Spleen (tissue), 11 donors: ENCODE measurements at regions not wholly inside any gene's neighbourhood (a gene's known extent, or its start where the extent isn't known, plus 50 kb on each side); places are given as distances from the start of the nearest gene placed in this dataset.
"Not testable (repeated sequence)": the region's sequence is repeated elsewhere in the genome, so short reads cannot be mapped to it uniquely, and the experiment has no call there.

Experiments used
- DNase-seq: peaks from one replicate; pipeline ENCODE4 v3.0.0-alpha.2; 2020
- H3K27ac ChIP-seq, 8 donors: fragments of 200-600 bp; sonication (generic) in 7 of 8; 1 replicate in 4 of 8; 2 replicates in 4 of 8; pipeline versions ENCODE4 v1.5.0 to v1.8.0; 2016 to 2021; ENCODE audit warnings: inconsistent platforms in 4 of 8, mild to moderate bottlenecking in 4 of 8, moderate library complexity in 1 of 8
- H3K27me3 ChIP-seq, 7 donors: fragments of 200-600 bp; sonication (generic) in 6 of 7; replicated peaks in 1 of 7; 1 replicate in 4 of 7; 2 replicates in 3 of 7; pipeline versions ENCODE4 v1.5.0 to v1.8.0; 2016 to 2021; ENCODE audit warnings: inconsistent platforms in 3 of 7, mild to moderate bottlenecking in 1 of 7
- H3K36me3 ChIP-seq, 6 donors: fragments of 200-600 bp; sonication (generic) in 5 of 6; 1 replicate in 4 of 6; 2 replicates in 2 of 6; pipeline versions ENCODE4 v1.5.0 to v1.8.0; 2016 to 2021; ENCODE audit warnings: inconsistent platforms in 2 of 6
- H3K4me1 ChIP-seq, 6 donors: fragments of 200-600 bp; sonication (generic) in 5 of 6; 1 replicate in 3 of 6; 2 replicates in 3 of 6; pipeline versions ENCODE4 v1.5.0 to v1.8.0; 2016 to 2021; ENCODE audit warnings: inconsistent platforms in 3 of 6
- H3K4me3 ChIP-seq, 8 donors: fragments of 200-600 bp; sonication (generic) in 7 of 8; 1 replicate in 4 of 8; 2 replicates in 4 of 8; pipeline versions ENCODE4 v1.5.0 to v1.8.0; 2016 to 2021; ENCODE audit warnings: inconsistent platforms in 4 of 8, mild to moderate bottlenecking in 4 of 8, moderate library complexity in 2 of 8
- H3K9me3 ChIP-seq, 8 donors: fragments of 200-600 bp; sonication (generic) in 7 of 8; 1 replicate in 4 of 8; 2 replicates in 4 of 8; pipeline versions ENCODE4 v1.5.0 to v1.8.0; 2016 to 2021; ENCODE audit warnings: inconsistent platforms in 4 of 8
- POLR2A ChIP-seq, 3 donors: fragments of 450-650 bp; IDR thresholded peaks; one replicate each; pipeline ENCODE4 v1.5.1; 2017; ENCODE audit warnings: antibody characterized with exemption in 3 of 3, mild to moderate bottlenecking in 1 of 3
- POLR2AphosphoS5 ChIP-seq, 3 donors: sonication (generic); formaldehyde crosslinking; IDR thresholded peaks; one replicate each; pipeline ENCODE4 v1.5.1; 2017; ENCODE audit warnings: antibody characterized with exemption in 3 of 3
- WGBS, 5 donors: extraction: QIAGEN DNeasy Blood & Tissue Kit in 3 of 5; methylation state at CpG; one replicate each; pipeline versions ENCODE4 v1.1.5 to v1.1.7; 2013 to 2018; 5-methylcytosine and 5-hydroxymethylcytosine counted together
- intact Hi-C: fragments of 100-400 bp; cut with DNase I; formaldehyde crosslinking; loops from one replicate; pipeline ENCODE4 v1.15.0; 2023; ENCODE audit warnings: low total_unique reads
- TF ChIP-seq, protein P1 (sequence below), 11 experiments: fragments of 200-600 bp in 7 of 11; fragments of 450-650 bp in 4 of 11; sonication (generic) in 4 of 11; IDR thresholded peaks in 8 of 11; conservative IDR thresholded peaks in 3 of 11; 1 replicate in 7 of 11; 2 replicates in 4 of 11; pipeline versions ENCODE4 v1.4.0 to v1.8.0; 2016 to 2021; ENCODE audit warnings: antibody characterized with exemption in 11 of 11, inconsistent platforms in 4 of 11, mild to moderate bottlenecking in 1 of 11
- donor health status: healthy with polysubstance abuse.
- donor health status: DM: no; HTN: no; CAD: no; lungs with moderate emphysema.
- donor health status: DM: no; HTN: no; CAD: no.
- donor health status: Bipolar disorder and iron deficiency.
- donor health status: healthy.
- donor health status: DM: no; HTN: no; CAD: no.
- donor health status: DM: yes; HTN: yes; CAD: no.

DNA sequence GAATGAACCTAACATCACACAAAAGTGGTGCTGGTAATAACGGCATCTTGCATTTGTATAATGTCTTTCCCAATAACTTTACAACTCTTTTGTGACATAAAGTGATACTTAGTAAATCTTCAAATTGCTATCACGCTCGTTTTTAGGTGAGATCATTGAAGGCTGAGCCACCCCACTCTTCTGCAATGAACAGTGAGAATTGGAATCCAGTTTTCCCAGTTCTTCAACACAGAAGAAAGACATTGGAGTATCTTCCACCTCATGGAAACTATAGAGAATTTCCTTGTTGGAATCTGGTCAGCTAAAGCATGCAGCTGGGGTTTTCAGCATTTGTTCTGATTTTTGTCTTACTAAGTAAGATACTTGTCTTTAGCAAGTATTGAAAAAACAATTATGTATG is 59.9 kb upstream of the NRIP1 start:
- TF ChIP-seq POLR2A (IDR thresholded peaks at IDR 0.05): no peak
- TF ChIP-seq POLR2AphosphoS5 (IDR thresholded peaks at IDR 0.05): no peak
- TF ChIP-seq, protein P1, sequence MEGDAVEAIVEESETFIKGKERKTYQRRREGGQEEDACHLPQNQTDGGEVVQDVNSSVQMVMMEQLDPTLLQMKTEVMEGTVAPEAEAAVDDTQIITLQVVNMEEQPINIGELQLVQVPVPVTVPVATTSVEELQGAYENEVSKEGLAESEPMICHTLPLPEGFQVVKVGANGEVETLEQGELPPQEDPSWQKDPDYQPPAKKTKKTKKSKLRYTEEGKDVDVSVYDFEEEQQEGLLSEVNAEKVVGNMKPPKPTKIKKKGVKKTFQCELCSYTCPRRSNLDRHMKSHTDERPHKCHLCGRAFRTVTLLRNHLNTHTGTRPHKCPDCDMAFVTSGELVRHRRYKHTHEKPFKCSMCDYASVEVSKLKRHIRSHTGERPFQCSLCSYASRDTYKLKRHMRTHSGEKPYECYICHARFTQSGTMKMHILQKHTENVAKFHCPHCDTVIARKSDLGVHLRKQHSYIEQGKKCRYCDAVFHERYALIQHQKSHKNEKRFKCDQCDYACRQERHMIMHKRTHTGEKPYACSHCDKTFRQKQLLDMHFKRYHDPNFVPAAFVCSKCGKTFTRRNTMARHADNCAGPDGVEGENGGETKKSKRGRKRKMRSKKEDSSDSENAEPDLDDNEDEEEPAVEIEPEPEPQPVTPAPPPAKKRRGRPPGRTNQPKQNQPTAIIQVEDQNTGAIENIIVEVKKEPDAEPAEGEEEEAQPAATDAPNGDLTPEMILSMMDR (IDR thresholded peaks at IDR 0.05 in 8 of 11, conservative IDR thresholded peaks at IDR 0.05 in 3 of 11): no peak
- H3K36me3 ChIP-seq: no peaks in the 10 kb centered on the region
- 75 to 91% (median 82%) methylated on average over 3 of the region's 3 CpGs for WGBS, 5 donors
- no peak overlapping the region for H3K4me3 ChIP-seq
- no peak for DNase-seq
- H3K4me1 ChIP-seq: peaks cover 0 to 37% (median 12%) of the 10 kb centered on the region in 6 donors
- H3K9me3 ChIP-seq: no peaks in the 10 kb centered on the region
- H3K27me3 ChIP-seq: no peaks in the 10 kb centered on the region
- intact Hi-C loops: no loop called here
- H3K27ac ChIP-seq: no peak overlapping the region

DNA sequence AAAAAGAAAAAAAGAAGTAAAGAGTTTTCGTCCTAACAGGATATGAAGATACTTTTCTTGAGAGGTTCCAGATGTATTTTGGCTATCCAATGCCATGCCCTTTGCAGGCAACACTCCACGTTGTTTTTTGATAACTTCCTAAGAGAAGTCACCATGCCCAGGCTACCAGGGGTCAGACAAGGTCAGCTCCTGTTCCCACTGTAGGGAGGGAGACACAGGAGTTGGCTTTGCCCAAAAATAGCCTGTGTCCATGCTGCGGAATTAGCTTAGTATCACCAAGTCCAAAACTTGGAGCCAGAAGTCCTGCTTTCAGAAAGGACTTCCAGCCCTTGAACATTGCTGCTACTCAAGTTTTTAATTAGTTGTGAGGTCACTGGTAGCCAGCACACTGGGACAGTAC is 62.1 kb upstream of the NRIP1 start:
- Histone ChIP-seq H3K36me3 (no peaks in the 10 kb centered on the region), H3K9me3 (no peaks in the 10 kb centered on the region), H3K4me1 (peaks cover 0 to 29% (median 6%) of the 10 kb centered on the region in 6 donors), H3K27ac (peak overlapping the region in 1 of 8 donors; percentile 14), H3K4me3 (no peak overlapping the region), H3K27me3 (no peaks in the 10 kb centered on the region)
- WGBS, 5 donors: 35 to 47% (median 46%) methylated on average over 3 of the region's 3 CpGs
- TF ChIP-seq POLR2AphosphoS5 (IDR thresholded peaks at IDR 0.05) (no peak), POLR2A (IDR thresholded peaks at IDR 0.05) (no peak)
- TF ChIP-seq, protein P1 (IDR thresholded peaks at IDR 0.05 in 8 of 11, conservative IDR thresholded peaks at IDR 0.05 in 3 of 11): no peak
- DNase-seq: no peak
- intact Hi-C loops: no loop called here

DNA sequence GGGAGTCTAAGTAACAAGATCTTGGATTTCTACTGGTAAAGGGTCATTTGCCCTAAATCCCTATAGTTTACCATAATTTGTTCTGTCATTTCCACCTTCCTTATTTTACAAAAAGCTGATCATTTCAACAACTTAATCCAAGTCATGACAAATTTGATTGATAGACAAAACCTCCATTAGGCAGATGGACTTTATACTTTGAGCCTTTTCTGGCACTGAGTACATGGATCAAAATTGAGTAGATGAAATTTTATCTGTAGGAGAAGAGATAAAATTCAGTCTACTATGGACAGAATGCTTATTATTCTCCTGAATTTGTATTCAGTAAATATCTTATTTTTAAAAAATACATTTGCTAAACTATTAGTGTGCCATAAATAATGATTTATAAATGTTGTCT is 62.6 kb upstream of the NRIP1 start:
- peak overlapping the region in 1 of 8 donors; percentile 14 for H3K27ac ChIP-seq
- intact Hi-C loops: no loop called here
- no peaks in the 10 kb centered on the region for H3K27me3 ChIP-seq
- H3K9me3 ChIP-seq: no peaks in the 10 kb centered on the region
- no peaks in the 10 kb centered on the region for H3K36me3 ChIP-seq
- DNase-seq: no peak
- TF ChIP-seq, protein P1 (IDR thresholded peaks at IDR 0.05 in 8 of 11, conservative IDR thresholded peaks at IDR 0.05 in 3 of 11): no peak
- TF ChIP-seq POLR2A (IDR thresholded peaks at IDR 0.05) (no peak), POLR2AphosphoS5 (IDR thresholded peaks at IDR 0.05) (no peak)
- H3K4me3 ChIP-seq: no peak overlapping the region
- H3K4me1 ChIP-seq: peaks cover 0 to 24% (median 4%) of the 10 kb centered on the region in 6 donors

DNA sequence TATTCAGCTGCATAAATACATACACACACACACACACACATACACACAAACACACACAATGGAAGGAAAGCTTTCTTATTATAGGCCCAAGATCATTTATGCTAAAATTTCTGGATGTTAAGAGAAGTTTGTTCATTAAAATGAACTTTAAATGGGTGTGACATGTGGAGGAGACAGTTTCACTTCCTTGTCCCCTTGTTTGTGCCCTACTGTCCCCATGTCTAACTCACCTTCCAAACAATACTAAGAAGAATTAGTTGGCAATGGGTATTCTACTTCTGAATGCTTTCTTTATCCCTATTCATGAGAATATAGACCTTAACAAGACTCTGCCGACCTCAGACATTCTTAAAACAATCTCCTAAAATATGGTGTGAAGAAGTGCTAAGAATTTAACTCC is 63.5 kb upstream of the NRIP1 start:
- DNase-seq: no peak
- Histone ChIP-seq H3K27ac (no peak overlapping the region), H3K4me1 (peaks cover 0 to 19% (median 3%) of the 10 kb centered on the region in 6 donors), H3K9me3 (no peaks in the 10 kb centered on the region), H3K27me3 (no peaks in the 10 kb centered on the region), H3K36me3 (no peaks in the 10 kb centered on the region), H3K4me3 (no peak overlapping the region)
- TF ChIP-seq POLR2A (IDR thresholded peaks at IDR 0.05) (no peak), POLR2AphosphoS5 (IDR thresholded peaks at IDR 0.05) (no peak)
- TF ChIP-seq, protein P1 (IDR thresholded peaks at IDR 0.05 in 8 of 11, conservative IDR thresholded peaks at IDR 0.05 in 3 of 11): no peak
- 69 to 85% (median 83%) methylated on average over 1 of the region's 1 CpG for WGBS, 5 donors
- intact Hi-C loops: no loop called here

DNA sequence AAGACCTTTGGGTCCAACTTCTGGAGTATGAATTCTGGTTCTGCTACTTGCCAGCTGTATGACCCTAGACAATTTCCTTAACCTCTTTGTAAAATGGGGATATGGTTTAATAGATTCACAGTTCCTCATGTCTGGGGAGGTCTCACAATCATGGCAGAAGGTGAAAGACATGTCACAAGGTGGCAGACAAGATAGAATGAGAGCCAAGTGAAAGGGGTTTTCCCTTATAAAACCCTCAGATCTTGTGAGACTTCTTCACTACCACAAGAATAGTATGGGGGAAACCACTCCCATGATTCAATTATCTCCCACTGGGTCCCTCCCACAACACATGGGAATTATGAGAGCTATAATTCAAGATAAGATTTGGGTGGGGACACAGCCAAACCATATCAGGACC is 63.9 kb upstream of the NRIP1 start:
- H3K36me3 ChIP-seq, H3K27me3 ChIP-seq, DNase-seq, intact Hi-C loops, H3K4me3 ChIP-seq, H3K27ac ChIP-seq, H3K9me3 ChIP-seq: not testable (repeated sequence)
- H3K4me1 ChIP-seq: peaks cover 0 to 19% (median 3%) of the 10 kb centered on the region in 6 donors
